Large intestine (tissue), 3 donors: ENCODE measurements at regions not wholly inside any gene's neighbourhood (a gene's known extent, or its start where the extent isn't known, plus 50 kb on each side); places are given as distances from the start of the nearest gene placed in this dataset.

Experiments
- DNase-seq, 2 donors: peaks; one replicate each; pipeline versions ENCODE4 v3.0.0 to v3.0.0-alpha.2; 2013
- H3K27ac ChIP-seq: one replicate; pipeline ENCODE4 v1.5.1; 2013; ENCODE audit warnings: low read length
- H3K27me3 ChIP-seq: 2 replicates; pipeline ENCODE4 v1.6.1; 2013; ENCODE audit warnings: low read length; ENCODE audit not compliant: control insufficient read depth, insufficient read depth
- H3K36me3 ChIP-seq: 2 replicates; pipeline ENCODE4 v1.6.1; 2013; ENCODE audit warnings: low read length; ENCODE audit not compliant: control insufficient read depth, insufficient read depth
- H3K4me1 ChIP-seq: one replicate; pipeline ENCODE4 v1.6.1; 2013; ENCODE audit warnings: low read length; ENCODE audit not compliant: control insufficient read depth, insufficient read depth
- H3K4me3 ChIP-seq: one replicate; pipeline ENCODE4 v1.5.1; 2013; ENCODE audit warnings: low read length
- H3K9me3 ChIP-seq: one replicate; pipeline ENCODE4 v1.6.1; 2013; ENCODE audit warnings: mild to moderate bottlenecking, low read depth, low read length, moderate library complexity; ENCODE audit not compliant: control insufficient read depth
- WGBS: methylation state at CpG from one replicate; pipeline ENCODE4 v1.1.5; 2013; ENCODE audit warnings: low lambda C conversion rate; ENCODE audit not compliant: insufficient coverage; 5-methylcytosine and 5-hydroxymethylcytosine counted together

GRCh38 chr10:117427356-117427755 is 52.1 kb upstream of the PDZD8 start:
- Histone ChIP-seq H3K27me3 (no peaks in the 10 kb centered on the region), H3K36me3 (no peaks in the 10 kb centered on the region), H3K9me3 (no peaks in the 10 kb centered on the region), H3K4me3 (no peak overlapping the region), H3K4me1 (no peaks in the 10 kb centered on the region), H3K27ac (no peak overlapping the region)
- no CpG with 5 or more reads among the region's 4 CpGs for WGBS
- no peak for DNase-seq

DNA sequence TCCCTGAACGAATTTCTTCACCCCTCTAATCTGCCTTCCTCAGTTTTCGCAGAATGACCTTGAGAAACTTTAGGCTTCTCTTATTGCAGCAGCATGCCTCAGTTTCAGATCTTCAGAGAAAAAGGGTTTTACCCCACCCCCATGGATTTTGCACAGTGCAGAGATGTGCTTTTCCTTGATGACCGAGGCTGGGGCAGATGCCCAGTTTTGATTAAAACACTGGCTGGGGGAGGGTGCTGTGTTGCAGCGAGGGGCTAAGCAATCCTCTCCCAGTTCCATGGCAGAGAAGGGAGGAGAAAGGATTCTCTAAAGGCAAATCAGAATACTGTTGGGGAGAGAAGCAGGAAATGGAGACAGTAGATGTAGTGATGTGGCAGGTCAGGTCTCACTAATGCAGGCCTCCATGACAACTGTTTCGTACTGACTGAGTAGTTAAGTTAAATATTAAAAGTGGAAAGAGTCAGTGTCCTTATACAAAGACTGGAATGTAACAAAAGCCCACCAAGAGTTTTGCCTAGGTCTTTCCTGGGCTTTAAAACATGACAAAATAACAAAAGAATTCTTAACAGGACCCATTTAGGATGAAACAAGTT is 50.8 kb upstream of the PDZD8 start:
- Histone ChIP-seq H3K27me3 (no peaks in the 10 kb centered on the region), H3K4me3 (no peak overlapping the region), H3K36me3 (no peaks in the 10 kb centered on the region), H3K27ac (no peak overlapping the region), H3K4me1 (no peaks in the 10 kb centered on the region), H3K9me3 (peaks cover under 1% of the 10 kb centered on the region)
- WGBS: no CpG with 5 or more reads among the region's 5 CpGs
- DNase-seq: no peak

- no peaks in the 10 kb centered on the region for H3K27me3 ChIP-seq
- no peak overlapping the region for H3K4me3 ChIP-seq
- no peak for DNase-seq
- no CpG with 5 or more reads among the region's 13 CpGs for WGBS
- H3K9me3 ChIP-seq: peaks cover 4% of the 10 kb centered on the region
- H3K27ac ChIP-seq: no peak overlapping the region
- no peaks in the 10 kb centered on the region for H3K36me3 ChIP-seq
- no peaks in the 10 kb centered on the region for H3K4me1 ChIP-seq
These were observed 49.8 kb upstream of the PDZD8 start for GRCh38 chr10:117424883-117425649.
